K562 (cell line): ENCODE measurements at regions not wholly inside any gene's neighbourhood (a gene's known extent, or its start where the extent isn't known, plus 50 kb on each side); places are given as distances from the start of the nearest gene placed in this dataset.

Experiments
- E2F8 ChIP-seq: fragments of 450-650 bp; IDR thresholded peaks from 2 replicates; pipeline ENCODE4 v1.7.1; 2018; ENCODE audit warnings: mild to moderate bottlenecking, low read depth; ENCODE audit not compliant: partially characterized antibody
- ETV1 ChIP-seq: fragments of 450-650 bp; conservative IDR thresholded peaks from 2 replicates; pipeline ENCODE4 v1.6.1; 2016; ENCODE audit warnings: missing genetic modification characterization, control low read depth, low read depth, missing compliant biosample characterization
- HDAC2 ChIP-seq: fragments of 450-650 bp; IDR thresholded peaks from 2 replicates; pipeline ENCODE4 v1.6.1; 2016; ENCODE audit warnings: mild to moderate bottlenecking
- IRF1 ChIP-seq: sonication (generic); formaldehyde crosslinking; IDR thresholded peaks from 2 replicates; pipeline ENCODE4 v1.8.0; 2022; ENCODE audit warnings: missing genetic modification reagents, mild to moderate bottlenecking, borderline replicate concordance
- MCM7 ChIP-seq, 2 experiments: fragments of 450-650 bp; IDR thresholded peaks; 2 replicates each; pipeline ENCODE4 v1.6.1; 2016 to 2018
- SREBF2 ChIP-seq: sonication (generic); formaldehyde crosslinking; IDR thresholded peaks from 2 replicates; pipeline ENCODE4 v1.4.0; 2020; ENCODE audit warnings: mild to moderate bottlenecking, missing genetic modification reagents
- ZBTB11 ChIP-seq, 3 experiments: fragments of 200-800 bp in 1 of 3; fragments of 250-450 bp in 1 of 3; fragments of 450-650 bp in 1 of 3; sonication (Bioruptor Pico) in 1 of 3; sonication (Bioruptor generic) in 1 of 3; formaldehyde crosslinking in 1 of 3; IDR thresholded peaks; 2 replicates each; pipeline versions ENCODE4 v1.6.1 to v1.8.0; 2016 to 2022; ENCODE audit warnings: mild to moderate bottlenecking in 2 of 3, missing genetic modification characterization in 2 of 3, missing compliant biosample characterization in 1 of 3, moderate library complexity in 1 of 3

GRCh38 chr11:116179401-116179800, 593.4 kb downstream of the BUD13 start (continued):
- TF ChIP-seq IRF1 (CRISPR knock-in tag) (no peak), SREBF2 (CRISPR knock-in tag) (no peak), ETV1 (tag) (no peak), E2F8 (no peak), ZBTB11 (CRISPR knock-in tag; IDR thresholded peaks at IDR 0.05) (no peak), HDAC2 (no peak), MCM7 (IDR thresholded peaks at IDR 0.05) (no peak)
